ENCODE measurements at regions not wholly inside any gene's neighbourhood (a gene's known extent, or its start where the extent isn't known, plus 50 kb on each side); places are given as distances from the start of the nearest gene placed in this dataset.

DNA sequence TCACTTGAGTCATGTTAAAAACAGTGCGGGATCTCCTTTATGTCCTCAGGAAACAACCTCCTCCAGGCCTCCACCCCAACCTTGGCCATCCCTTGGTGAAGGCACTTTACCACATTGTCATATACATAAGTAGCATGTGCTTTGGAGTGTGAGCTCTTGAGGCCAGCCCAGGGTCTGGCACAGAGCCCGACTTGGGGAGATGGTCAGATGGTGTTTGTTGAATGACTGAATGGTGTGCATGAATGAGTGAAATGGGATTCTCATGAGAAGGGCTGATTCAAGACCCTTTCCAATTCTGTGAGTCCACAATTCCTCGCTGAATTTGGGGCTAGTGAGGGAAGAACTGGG, 52.9 kb upstream of the DLK1 start:
- DNase-seq (ENCODE audit: low read depth): no peak

DNA sequence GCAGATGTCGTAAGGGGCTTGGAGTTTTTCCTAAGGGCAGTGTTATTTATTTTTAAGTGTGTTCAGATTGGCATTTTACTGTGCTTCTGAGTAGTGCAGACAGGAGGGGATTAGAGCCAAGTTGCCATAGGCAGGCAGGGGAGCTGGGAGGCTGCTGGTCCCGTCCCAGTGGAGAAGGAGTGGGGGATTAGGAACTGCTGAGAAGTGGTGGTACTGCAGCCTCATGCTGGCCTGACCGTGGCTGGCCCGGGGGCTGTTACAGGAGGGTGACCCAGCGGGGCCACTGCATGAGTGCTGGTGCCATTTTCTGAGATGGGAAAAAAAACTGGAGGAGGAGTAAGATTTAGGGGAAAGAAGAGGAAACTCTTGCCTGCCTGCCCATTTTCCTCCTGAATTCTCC, 52.3 kb upstream of the DLK1 start:
- no peak for DNase-seq (ENCODE audit: low read depth)

DNA sequence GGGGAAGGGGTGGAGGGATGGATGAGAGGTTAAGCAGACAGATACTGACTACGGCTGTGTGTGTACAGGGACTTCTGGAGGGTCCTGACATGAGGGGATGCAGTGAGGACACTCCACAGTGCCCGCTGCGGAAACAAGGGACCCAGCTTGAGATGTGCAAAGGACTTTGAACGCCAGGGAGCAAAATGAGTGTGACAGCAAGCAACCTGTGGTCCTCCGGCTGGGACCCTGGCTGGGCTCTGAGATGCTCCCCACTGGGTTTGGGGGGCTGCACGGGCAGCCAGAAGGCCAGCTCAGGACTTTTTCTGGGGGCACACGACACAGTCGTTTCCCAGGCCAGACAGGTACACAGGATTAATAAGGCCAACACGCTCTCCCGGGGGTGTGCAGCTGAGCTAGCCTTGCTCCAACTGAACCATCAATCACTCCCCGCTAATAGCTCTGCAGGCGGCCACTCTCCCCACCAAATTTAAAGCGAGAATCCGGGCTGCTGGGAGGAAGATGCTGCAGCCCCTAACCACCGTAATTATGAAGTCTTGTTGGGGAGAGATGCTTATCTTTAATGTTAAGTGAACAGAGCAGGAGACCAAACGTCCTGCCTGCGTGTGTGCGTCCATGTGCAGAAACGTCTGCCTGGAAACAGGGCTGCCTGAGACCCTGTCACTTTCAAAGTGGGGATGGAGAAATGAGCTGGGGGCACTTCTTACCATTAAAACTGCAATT, 51.6 kb upstream of the DLK1 start:
- DNase-seq (ENCODE audit: low read depth): no peak

DNA sequence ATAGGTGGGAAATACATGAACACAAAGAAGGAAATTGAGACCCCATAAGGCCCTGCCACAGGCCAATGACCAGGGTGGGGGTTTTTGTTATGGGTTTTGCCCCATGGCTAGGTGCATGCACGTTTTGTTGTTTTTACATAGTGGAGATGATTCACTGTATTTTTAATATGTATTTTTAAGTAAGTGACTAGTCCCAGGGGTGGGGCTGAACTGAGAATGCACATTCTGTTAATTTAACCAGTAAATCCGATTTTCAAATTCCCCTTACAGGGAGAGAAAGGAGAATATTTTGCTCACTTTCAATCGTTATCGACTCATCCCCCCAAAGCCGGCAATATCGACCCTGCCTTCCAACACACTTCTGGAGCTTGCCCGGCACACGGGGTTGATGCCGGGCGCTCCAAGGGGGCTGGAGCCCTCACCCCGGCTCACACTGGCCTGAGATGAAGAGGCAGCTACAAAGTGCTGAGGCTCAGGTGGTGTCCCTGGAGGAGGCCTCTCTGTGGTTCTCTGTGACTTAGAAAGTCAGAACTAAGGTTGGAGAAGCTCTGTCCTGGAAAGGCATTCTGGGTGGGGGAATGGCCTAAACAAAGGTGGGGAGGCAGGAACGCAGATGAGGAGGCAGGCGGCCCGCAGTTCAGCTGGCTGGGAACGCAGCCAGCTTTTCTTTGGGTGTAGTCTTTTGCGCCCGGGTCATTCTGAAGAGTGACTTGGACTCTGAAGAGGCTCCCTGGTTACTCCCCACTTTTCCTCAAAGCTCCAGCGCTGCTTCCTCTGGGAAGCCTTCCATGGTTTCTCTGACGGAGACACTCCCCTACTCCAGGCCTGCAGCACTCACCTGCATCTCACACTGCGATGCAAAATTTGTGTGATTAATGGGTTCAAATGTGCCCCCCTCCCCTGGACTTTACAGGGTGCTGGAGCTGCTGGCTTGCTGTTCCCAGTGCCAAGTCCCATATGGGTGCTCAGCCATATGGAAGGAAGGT, 50.7 kb upstream of the DLK1 start:
- DNase-seq (ENCODE audit: low read depth): no peak
